Esophagus muscularis mucosa (tissue), 4 donors: ENCODE measurements at regions not wholly inside any gene's neighbourhood (a gene's known extent, or its start where the extent isn't known, plus 50 kb on each side); places are given as distances from the start of the nearest gene placed in this dataset.
A peak's percentile ranks its signal among the peaks of the same experiment; 100 is the strongest.

Experiments used
- DNase-seq: peaks from one replicate; pipeline ENCODE4 v3.0.0-alpha.2; 2017; ENCODE audit errors: extremely low spot score
- H3K27ac ChIP-seq, 4 donors: fragments of 200-600 bp; sonication (generic); replicated peaks in 1 of 4; 1 replicate in 3 of 4; 2 replicates in 1 of 4; pipeline ENCODE4 v1.5.1; 2016 to 2019; ENCODE audit warnings: mild to moderate bottlenecking in 1 of 4
- H3K27me3 ChIP-seq, 4 donors: fragments of 200-600 bp; sonication (generic); one replicate each; pipeline versions ENCODE4 v1.5.1 to v1.6.0; 2016 to 2019
- H3K36me3 ChIP-seq, 4 donors: fragments of 200-600 bp; sonication (generic); one replicate each; pipeline ENCODE4 v1.5.1; 2016 to 2019
- H3K4me1 ChIP-seq, 4 donors: fragments of 200-600 bp; sonication (generic); one replicate each; pipeline ENCODE4 v1.5.1; 2016 to 2019
- H3K4me3 ChIP-seq, 4 donors: fragments of 200-600 bp; sonication (generic); 1 replicate in 2 of 4; 2 replicates in 2 of 4; pipeline ENCODE4 v1.5.1; 2016 to 2019; ENCODE audit warnings: mild to moderate bottlenecking in 4 of 4, moderate library complexity in 1 of 4
- H3K9me3 ChIP-seq, 4 donors: fragments of 200-600 bp; sonication (generic); 1 replicate in 3 of 4; 2 replicates in 1 of 4; pipeline ENCODE4 v1.5.1; 2016 to 2019
- EP300 ChIP-seq: sonication (generic); formaldehyde crosslinking; IDR thresholded peaks from one replicate; pipeline ENCODE4 v1.6.1; 2017; ENCODE audit warnings: antibody characterized with exemption
- POLR2A ChIP-seq: fragments of 450-650 bp; IDR thresholded peaks from one replicate; pipeline ENCODE4 v1.6.1; 2017; ENCODE audit warnings: antibody characterized with exemption, moderate library complexity, mild to moderate bottlenecking, low read depth
- POLR2AphosphoS5 ChIP-seq, 2 donors: sonication (generic); formaldehyde crosslinking; IDR thresholded peaks; one replicate each; pipeline ENCODE4 v1.6.1; 2017; ENCODE audit warnings: antibody characterized with exemption in 2 of 2
- WGBS: methylation state at CpG from one replicate; pipeline ENCODE4 v1.1.5; 2018; 5-methylcytosine and 5-hydroxymethylcytosine counted together
- intact Hi-C: fragments of 100-400 bp; cut with DNase I; formaldehyde crosslinking; loops from one replicate; pipeline ENCODE4 v1.15.1; 2023
- TF ChIP-seq, protein P1 (sequence below), 3 experiments: fragments of 200-600 bp in 2 of 3; fragments of 450-650 bp in 1 of 3; sonication (generic) in 2 of 3; IDR thresholded peaks; one replicate each; pipeline ENCODE4 v1.5.1; 2017 to 2019; ENCODE audit warnings: antibody characterized with exemption in 3 of 3, mild to moderate bottlenecking in 2 of 3, moderate library complexity in 1 of 3

DNA sequence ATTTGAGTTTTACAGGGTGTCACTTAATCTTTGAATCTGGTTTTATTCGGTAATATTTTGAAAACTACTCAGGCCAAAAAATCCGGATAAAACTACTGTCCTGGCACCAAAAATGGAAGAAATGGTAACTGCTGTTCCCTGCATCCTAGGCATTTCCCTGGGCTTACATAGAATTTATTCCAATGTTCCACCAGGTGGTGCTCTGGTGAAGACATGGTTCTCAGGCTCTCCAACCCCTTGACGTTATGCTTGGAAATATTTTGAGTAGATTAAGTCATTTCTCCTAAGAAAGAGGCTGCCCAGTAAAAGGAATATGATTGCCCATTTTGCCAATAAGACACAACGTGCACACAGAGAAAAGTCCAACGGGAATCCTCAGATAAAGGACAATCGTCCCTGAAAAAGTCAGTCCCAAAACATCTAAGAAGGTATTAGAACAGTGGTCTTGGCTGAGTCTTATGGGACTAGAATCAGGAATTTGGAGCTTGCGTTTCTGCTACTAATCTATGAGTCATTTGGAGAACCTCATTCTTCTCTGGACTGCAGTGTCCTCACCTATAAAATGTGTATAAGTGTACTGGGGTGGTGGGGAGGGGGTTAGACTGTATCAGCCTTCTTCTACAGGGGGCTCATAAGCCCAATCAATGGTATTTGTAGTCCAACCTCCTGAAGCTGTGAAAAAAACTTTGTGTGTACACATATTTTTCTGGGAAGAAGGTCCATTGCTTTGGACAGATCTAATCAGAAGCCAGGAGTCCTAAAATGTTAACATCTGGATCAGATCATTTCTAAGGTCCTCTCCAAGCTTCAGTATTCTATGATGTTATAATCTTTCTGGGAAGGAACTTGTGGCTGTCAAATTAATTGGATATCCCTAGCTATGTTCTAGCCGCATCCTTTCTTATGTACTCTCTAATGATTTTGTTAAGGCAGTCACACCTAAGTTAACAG, 131.0 kb upstream of the BMP2 start:
- H3K36me3 ChIP-seq, result no peaks in the 10 kb centered on the region
- H3K9me3 ChIP-seq, result no peaks in the 10 kb centered on the region
- TF ChIP-seq POLR2A (no peak), POLR2AphosphoS5 (IDR thresholded peaks at IDR 0.05) (no peak), EP300 (no peak)
- TF ChIP-seq, protein P1, sequence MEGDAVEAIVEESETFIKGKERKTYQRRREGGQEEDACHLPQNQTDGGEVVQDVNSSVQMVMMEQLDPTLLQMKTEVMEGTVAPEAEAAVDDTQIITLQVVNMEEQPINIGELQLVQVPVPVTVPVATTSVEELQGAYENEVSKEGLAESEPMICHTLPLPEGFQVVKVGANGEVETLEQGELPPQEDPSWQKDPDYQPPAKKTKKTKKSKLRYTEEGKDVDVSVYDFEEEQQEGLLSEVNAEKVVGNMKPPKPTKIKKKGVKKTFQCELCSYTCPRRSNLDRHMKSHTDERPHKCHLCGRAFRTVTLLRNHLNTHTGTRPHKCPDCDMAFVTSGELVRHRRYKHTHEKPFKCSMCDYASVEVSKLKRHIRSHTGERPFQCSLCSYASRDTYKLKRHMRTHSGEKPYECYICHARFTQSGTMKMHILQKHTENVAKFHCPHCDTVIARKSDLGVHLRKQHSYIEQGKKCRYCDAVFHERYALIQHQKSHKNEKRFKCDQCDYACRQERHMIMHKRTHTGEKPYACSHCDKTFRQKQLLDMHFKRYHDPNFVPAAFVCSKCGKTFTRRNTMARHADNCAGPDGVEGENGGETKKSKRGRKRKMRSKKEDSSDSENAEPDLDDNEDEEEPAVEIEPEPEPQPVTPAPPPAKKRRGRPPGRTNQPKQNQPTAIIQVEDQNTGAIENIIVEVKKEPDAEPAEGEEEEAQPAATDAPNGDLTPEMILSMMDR (IDR thresholded peaks at IDR 0.05), result peak; percentile 13 to 35 (median 25)
- H3K4me1 ChIP-seq, result no peaks in the 10 kb centered on the region
- no peaks in the 10 kb centered on the region for H3K27me3 ChIP-seq
- WGBS, result 54% methylated on average over 8 of the region's 8 CpGs
- intact Hi-C loops, result no loop called here
- H3K27ac ChIP-seq, result peak overlapping the region in 1 of 4 donors; percentile 43
- H3K4me3 ChIP-seq, result no peak overlapping the region
- peak; percentile 79 for DNase-seq

DNA sequence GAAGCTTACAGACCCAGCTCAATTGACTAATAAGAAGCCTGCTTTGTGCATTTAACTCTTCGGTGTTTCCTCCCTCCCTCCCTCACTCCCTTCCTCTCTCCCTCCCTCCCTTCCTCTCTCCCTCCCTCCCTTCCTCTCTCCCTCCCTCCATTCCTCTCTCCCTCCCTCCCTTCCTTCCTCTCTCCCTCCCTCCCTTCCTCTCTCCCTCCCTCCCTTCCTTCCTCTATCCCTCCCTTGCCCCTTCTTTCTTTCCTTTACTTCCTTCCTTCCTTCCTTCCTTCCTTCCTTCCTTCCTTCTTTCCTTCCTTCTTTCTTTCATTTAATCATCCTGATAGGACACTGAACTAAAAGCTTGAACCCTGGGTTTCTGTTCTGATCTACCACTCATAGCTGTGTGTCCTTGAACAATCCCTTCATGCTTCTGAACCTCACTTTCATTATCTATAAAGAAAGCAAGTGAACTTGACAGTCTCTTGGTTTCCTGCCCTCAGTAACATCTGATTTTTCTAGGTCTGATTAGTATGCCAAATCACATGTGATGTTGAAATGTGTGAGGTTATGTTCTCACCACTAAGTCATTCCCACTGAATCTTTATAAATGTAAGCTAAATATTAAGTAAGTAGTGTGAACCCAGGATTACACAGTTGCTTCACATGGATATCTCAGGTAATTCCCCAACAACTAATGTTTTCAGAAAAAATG, 132.3 kb upstream of the BMP2 start:
- Histone ChIP-seq H3K4me1 (no peaks in the 10 kb centered on the region), H3K27ac (no peak overlapping the region), H3K4me3 (no peak overlapping the region), H3K9me3 (no peaks in the 10 kb centered on the region), H3K27me3 (no peaks in the 10 kb centered on the region), H3K36me3 (no peaks in the 10 kb centered on the region)
- TF ChIP-seq EP300 (no peak), POLR2A (no peak), POLR2AphosphoS5 (IDR thresholded peaks at IDR 0.05) (no peak)
- TF ChIP-seq, protein P1 (IDR thresholded peaks at IDR 0.05), result no peak
- no peak for DNase-seq
- 89% methylated on average over 1 of the region's 1 CpG for WGBS
- intact Hi-C loops, result no loop called here

DNA sequence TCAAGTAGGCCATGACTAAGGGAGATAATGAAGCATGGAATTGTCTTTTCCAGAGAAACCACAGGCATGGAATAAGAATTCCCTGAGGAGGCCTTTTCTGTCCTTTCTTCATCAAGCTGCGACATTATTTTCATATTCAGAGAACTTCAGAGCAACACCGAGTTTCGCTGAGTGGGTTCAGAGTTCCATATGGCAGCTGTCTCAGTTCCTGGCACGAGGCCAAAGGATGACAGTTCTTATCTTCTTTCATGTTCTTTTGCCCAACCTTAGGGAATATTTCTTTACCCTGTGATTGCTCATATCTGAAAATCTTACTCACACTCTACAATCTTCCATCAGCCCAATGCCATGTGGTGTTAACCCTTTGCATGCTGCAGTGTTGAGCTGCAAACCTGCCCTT, 135.3 kb upstream of the BMP2 start:
- H3K36me3 ChIP-seq, result no peaks in the 10 kb centered on the region
- H3K27ac ChIP-seq, result no peak overlapping the region
- H3K9me3 ChIP-seq, result no peaks in the 10 kb centered on the region
- TF ChIP-seq, protein P1 (IDR thresholded peaks at IDR 0.05), result no peak
- TF ChIP-seq POLR2AphosphoS5 (IDR thresholded peaks at IDR 0.05) (no peak), POLR2A (no peak)
- 38% methylated on average over 4 of the region's 4 CpGs for WGBS
- no peak overlapping the region for H3K4me3 ChIP-seq
- no peaks in the 10 kb centered on the region for H3K27me3 ChIP-seq
- no peaks in the 10 kb centered on the region for H3K4me1 ChIP-seq
- intact Hi-C loops, result no loop called here
- DNase-seq, result peak; percentile 70

DNA sequence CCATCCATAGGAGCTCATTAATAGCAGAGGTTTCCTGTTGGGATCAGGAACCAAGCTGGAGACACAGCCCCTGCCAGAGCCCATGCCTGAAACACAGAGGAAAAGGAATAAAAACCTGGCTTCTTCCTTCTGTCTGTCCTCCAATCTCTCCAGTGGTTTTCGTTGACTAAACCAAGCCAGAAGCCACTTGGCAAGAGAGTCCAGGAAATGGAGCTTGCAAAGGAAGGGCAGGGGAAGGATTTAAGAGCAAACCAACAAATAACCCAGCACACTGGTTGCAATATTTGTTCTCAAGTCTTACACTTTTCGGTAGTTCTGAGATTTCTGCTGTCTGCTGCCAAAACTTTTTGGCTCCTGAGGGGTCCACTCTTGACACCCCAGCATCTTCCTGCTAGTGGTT, 137.0 kb upstream of the BMP2 start:
- Histone ChIP-seq H3K4me3 (no peak overlapping the region), H3K4me1 (no peaks in the 10 kb centered on the region), H3K9me3 (peaks cover 0 to 6% (median 0%) of the 10 kb centered on the region in 4 donors), H3K27me3 (no peaks in the 10 kb centered on the region), H3K27ac (no peak overlapping the region), H3K36me3 (no peaks in the 10 kb centered on the region)
- intact Hi-C loops, result no loop called here
- WGBS, result 60% methylated on average over 2 of the region's 2 CpGs
- TF ChIP-seq, protein P1 (IDR thresholded peaks at IDR 0.05), result no peak
- TF ChIP-seq EP300 (no peak), POLR2AphosphoS5 (IDR thresholded peaks at IDR 0.05) (no peak), POLR2A (no peak)
- no peak for DNase-seq
